RWPE2 (cell line): ENCODE measurements at regions not wholly inside any gene's neighbourhood (a gene's known extent, or its start where the extent isn't known, plus 50 kb on each side); places are given as distances from the start of the nearest gene placed in this dataset.

ENCODE experiments used
- ATAC-seq: fragments of 200-7000 bp; cut with Tn5 transposase; 3 replicates; pipeline ENCODE4 v1.9.1; 2021; ENCODE audit warnings: low read depth
- DNase-seq: peaks from one replicate; pipeline ENCODE4 v3.0.0-alpha.2; 2020; ENCODE audit warnings: low spot score
- H3K27ac ChIP-seq: fragments of 450-650 bp; 2 replicates; pipeline ENCODE4 v1.5.1; 2017; ENCODE audit warnings: mild to moderate bottlenecking; ENCODE audit not compliant: poor library complexity, severe bottlenecking
- H3K27me3 ChIP-seq: fragments of 250-450 bp; sonication (Bioruptor Pico); 2 replicates; pipeline ENCODE4 v1.5.1; 2021; ENCODE audit warnings: mild to moderate bottlenecking, moderate library complexity; ENCODE audit not compliant: insufficient read depth, poor library complexity, severe bottlenecking
- H3K36me3 ChIP-seq: fragments of 250-450 bp; sonication (Bioruptor Pico); 2 replicates; pipeline ENCODE4 v1.5.1; 2020; ENCODE audit warnings: low read depth, mild to moderate bottlenecking, moderate library complexity
- H3K4me1 ChIP-seq: fragments of 250-450 bp; sonication (Bioruptor Pico); 2 replicates; pipeline ENCODE4 v1.5.1; 2021; ENCODE audit warnings: mild to moderate bottlenecking, moderate library complexity; ENCODE audit not compliant: insufficient read depth, poor library complexity, severe bottlenecking
- H3K4me3 ChIP-seq: fragments of 250-450 bp; sonication (Bioruptor Pico); 2 replicates; pipeline ENCODE4 v1.5.1; 2021; ENCODE audit warnings: mild to moderate bottlenecking, moderate library complexity; ENCODE audit not compliant: severe bottlenecking
- H3K9me3 ChIP-seq: fragments of 250-450 bp; sonication (Bioruptor Pico); 2 replicates; pipeline ENCODE4 v1.5.1; 2021; ENCODE audit warnings: mild to moderate bottlenecking, moderate library complexity; ENCODE audit not compliant: severe bottlenecking
- CTCF ChIP-seq: fragments of 450-650 bp; IDR thresholded peaks from one replicate; pipeline ENCODE4 v1.5.1; 2017; ENCODE audit warnings: mild to moderate bottlenecking, moderate library complexity; ENCODE audit not compliant: poor library complexity, severe bottlenecking

GRCh38 chr12:114993165-114993564 lies 309.2 kb upstream of the TBX3 start:
- DNase-seq (no peak), ATAC-seq (no peak)
- H3K36me3 ChIP-seq = no peaks in the 10 kb centered on the region
- no peak for TF ChIP-seq CTCF
- H3K27me3 ChIP-seq = no peaks in the 10 kb centered on the region
- H3K9me3 ChIP-seq = peaks cover 3% of the 10 kb centered on the region
- H3K4me1 ChIP-seq = no peaks in the 10 kb centered on the region
- H3K4me3 ChIP-seq = no peak overlapping the region
- no peak overlapping the region for H3K27ac ChIP-seq

- no peak overlapping the region for H3K4me3 ChIP-seq
Observed at GRCh38 chr12:114992443-114992842, 308.5 kb upstream of the TBX3 start.

GRCh38 chr12:114990381-114990780 lies 306.4 kb upstream of the TBX3 start:
- Histone ChIP-seq H3K9me3 (no peaks in the 10 kb centered on the region), H3K27ac (no peak overlapping the region), H3K27me3 (no peaks in the 10 kb centered on the region), H3K36me3 (no peaks in the 10 kb centered on the region), H3K4me1 (peaks cover 10% of the 10 kb centered on the region), H3K4me3 (no peak overlapping the region)
- DNase-seq (no peak), ATAC-seq (no peak)
- no peak for TF ChIP-seq CTCF

More at GRCh38 chr12:114992443-114992842, 308.5 kb upstream of the TBX3 start:
- Histone ChIP-seq H3K36me3 (no peaks in the 10 kb centered on the region), H3K27ac (no peak overlapping the region), H3K4me1 (no peaks in the 10 kb centered on the region), H3K9me3 (peaks cover 3% of the 10 kb centered on the region), H3K27me3 (no peaks in the 10 kb centered on the region)
- peak; percentile 40; the same call in 1 of the 3 replicates for ATAC-seq
- DNase-seq = no peak
- TF ChIP-seq CTCF = no peak

GRCh38 chr12:114986849-114987248 lies 302.9 kb upstream of the TBX3 start:
- no peak overlapping the region for H3K4me3 ChIP-seq
- H3K36me3 ChIP-seq = no peaks in the 10 kb centered on the region
- no peak for TF ChIP-seq CTCF
- no peaks in the 10 kb centered on the region for H3K9me3 ChIP-seq
- ATAC-seq (peak; percentile 73), DNase-seq (no peak)
- no peaks in the 10 kb centered on the region for H3K27me3 ChIP-seq
- peaks cover 10% of the 10 kb centered on the region for H3K4me1 ChIP-seq
- H3K27ac ChIP-seq = no peak overlapping the region

- Histone ChIP-seq H3K9me3 (no peaks in the 10 kb centered on the region), H3K4me3 (no peak overlapping the region), H3K36me3 (no peaks in the 10 kb centered on the region), H3K4me1 (peaks cover 10% of the 10 kb centered on the region), H3K27me3 (no peaks in the 10 kb centered on the region), H3K27ac (no peak overlapping the region)
- DNase-seq = no peak
- no peak for ATAC-seq
- TF ChIP-seq CTCF = no peak
Observed at GRCh38 chr12:114986178-114986714, 302.3 kb upstream of the TBX3 start.
